ENCODE measurements at regions not wholly inside any gene's neighbourhood (a gene's known extent, or its start where the extent isn't known, plus 50 kb on each side); places are given as distances from the start of the nearest gene placed in this dataset.

DNA sequence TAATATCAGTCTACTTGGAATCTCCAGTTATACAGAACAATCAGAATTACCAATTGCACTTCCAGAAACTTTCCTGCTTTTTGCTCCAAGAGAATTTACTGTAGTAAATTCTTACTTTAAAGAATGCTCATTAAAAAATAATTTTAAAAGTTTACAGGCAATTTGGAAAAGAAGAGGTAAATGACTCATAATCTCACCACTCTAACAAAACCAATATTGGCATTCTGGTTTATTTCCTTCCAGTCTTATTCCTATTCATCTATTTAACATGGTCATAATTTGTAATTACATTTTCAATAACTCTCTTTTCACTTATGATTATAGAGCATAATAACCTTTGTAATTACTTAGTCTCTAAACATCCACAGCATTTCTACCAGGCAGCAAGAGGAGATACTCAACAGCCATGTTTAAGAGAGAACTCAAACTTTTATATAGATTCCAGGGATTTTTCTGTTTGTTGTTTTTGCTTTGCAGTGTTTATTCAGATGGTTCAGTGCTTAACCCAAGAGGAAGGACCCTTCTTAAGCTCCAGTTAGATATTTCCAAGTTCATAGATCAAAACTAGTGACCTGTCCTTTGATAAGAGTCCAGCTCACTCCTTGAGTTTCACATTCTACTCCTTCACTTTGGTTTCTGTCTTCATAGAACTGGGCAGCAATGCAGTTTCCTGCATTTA is 464.7 kb downstream of the TXNL1 start:
- DNase-seq (ENCODE audit: low read depth, low spot score) = no peak

GRCh38 chr18:56172527-56172926 is 465.9 kb downstream of the TXNL1 start:
- no peak for DNase-seq (ENCODE audit: low read depth, low spot score)

GRCh38 chr18:56171848-56172247 is 466.5 kb downstream of the TXNL1 start:
- DNase-seq (ENCODE audit: low read depth, low spot score) = no peak

- DNase-seq (ENCODE audit: low read depth, low spot score) = peak; percentile 24
These were observed 470.2 kb downstream of the TXNL1 start for GRCh38 chr18:56168049-56168781.

DNA sequence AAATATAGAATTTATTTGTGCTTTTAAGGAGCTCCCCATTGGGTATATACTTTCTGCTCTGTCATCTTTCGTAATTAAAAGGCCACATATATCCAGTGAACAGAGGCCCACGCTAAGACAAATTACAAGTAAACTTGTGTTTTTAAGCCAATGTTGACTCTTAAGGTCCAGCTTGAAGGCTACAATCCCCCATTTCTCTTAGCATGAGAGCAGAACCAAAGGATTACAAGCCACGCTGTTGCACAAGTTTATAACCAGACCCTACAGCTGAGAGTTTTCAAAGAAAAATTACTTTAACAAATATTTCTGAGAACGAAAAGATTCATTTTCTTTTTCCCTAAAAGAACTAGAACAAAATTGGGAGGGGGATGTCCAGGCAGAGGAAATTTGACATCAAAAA is 471.0 kb downstream of the TXNL1 start:
- no peak for DNase-seq (ENCODE audit: low read depth, low spot score)

GRCh38 chr18:56166914-56167313 is 471.5 kb downstream of the TXNL1 start:
- no peak for DNase-seq (ENCODE audit: low read depth, low spot score)

DNA sequence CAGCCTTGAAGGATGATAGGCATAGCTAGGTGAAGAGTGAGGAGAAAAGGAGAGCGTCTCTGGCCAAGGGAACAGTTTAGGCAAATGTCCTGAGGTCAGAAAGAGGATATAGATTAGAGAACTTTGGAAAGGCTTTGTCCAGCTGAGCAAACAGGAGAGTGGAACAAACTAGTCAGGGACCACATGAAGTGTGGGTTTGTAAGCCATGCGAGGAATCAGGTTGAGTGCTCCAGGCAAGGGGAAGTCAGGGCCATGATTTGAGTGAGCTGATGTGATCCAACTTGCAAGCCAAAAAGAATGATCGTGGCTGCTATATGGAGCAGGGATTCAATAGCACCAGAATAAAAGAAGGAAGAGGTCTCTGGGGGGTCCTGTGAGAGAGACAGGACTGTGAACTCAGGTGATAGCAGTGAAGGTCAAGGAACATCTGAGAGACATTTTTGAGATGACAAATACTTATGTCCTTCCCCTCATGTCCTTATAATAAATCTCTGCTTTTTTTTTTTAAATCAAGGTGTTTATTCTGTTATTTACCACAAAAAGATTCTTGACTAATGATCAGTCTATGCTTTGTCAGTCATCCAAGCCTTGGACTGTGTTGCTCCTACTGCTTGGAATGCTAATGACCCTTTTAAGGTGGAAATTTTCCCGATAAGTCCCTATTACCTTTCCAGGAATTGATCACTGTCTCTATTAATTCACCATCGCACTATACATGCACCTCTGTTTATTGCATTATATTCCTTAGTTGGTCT is 472.6 kb downstream of the TXNL1 start:
- DNase-seq (ENCODE audit: low read depth, low spot score) = no peak

DNA sequence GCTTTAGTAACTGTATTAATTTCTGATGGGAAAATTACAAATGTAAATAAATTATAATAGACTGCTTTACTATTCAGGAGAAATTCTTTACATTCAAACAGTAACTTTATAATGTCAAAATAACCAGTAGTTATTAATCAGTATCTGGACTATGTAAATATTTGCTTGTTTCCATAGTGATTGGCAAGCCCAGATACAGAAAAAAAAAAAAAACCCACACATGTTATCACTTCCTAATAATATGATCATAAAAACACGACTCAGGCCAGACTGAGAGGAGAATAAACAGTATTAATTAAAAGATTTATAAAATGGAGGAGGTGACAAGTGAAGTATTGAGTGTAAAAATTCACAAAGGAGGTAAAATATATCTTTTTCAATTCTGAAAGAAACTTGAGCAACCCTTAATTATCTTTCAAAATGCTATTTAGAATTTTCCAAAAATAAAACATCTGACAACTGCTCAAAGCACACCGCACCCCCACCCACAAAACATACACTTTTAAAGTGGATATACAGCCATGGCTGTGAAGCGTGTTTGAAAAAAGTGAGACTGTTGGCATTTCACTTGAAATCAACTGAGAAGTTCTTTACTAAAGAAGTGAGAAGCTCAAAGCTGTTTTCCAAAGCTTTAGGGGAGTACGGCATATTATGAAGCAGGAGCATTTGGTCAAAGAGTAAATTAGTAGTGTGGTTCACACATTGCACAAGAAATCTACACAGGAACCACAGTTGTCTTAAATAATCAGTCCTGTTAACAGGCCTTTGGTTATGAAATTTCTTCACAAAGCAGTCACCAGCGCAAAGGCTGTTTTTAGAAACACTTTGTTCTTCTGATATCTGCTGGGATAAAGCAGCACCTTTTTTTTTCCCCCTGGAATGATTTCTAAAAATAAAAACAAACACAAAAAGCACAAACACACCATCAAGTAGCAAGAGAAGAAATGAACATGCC is 475.8 kb downstream of the TXNL1 start:
- DNase-seq (ENCODE audit: low read depth, low spot score) = no peak

- no peak for DNase-seq (ENCODE audit: low read depth, low spot score)
These were observed 476.7 kb downstream of the TXNL1 start for GRCh38 chr18:56161566-56162260.

DNA sequence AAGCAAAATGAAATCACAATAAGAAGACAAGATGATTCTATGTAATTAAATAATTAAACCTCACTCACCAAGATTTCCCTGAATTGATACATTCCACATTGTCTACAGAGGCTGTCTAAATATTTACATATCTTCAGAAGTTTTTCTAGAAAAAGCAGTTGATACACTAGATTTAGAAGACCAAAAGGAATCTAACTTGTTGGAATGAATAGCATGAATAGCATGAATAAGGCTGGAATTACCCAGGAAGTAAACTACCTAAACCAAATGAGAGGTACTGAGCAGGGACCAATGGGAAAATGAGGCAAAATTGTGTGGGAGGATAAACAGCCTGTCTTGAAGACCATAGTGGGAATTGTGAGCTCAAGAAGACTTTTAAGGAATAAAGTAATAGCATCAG is 479.7 kb downstream of the TXNL1 start:
- DNase-seq (ENCODE audit: low read depth, low spot score) = no peak

DNA sequence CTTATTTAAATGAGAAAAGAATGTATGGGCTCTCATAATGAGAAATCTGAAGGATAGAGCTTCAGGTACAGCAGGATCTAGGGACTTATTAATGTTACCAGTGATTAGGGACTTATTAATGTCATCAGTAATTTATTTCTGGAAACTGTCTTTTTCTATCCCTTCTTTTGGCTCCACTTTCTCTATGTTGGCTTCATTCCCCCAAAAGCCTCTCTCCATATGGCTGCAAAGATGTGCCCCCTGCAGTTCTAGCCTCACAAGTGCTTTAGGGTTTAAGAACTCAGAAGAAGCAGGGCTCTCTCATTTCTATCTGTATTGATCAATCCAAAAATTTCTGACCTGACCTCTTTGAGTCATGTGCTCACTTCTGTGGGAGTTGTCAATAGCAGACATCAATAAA is 480.9 kb downstream of the TXNL1 start:
- no peak for DNase-seq (ENCODE audit: low read depth, low spot score)

DNA sequence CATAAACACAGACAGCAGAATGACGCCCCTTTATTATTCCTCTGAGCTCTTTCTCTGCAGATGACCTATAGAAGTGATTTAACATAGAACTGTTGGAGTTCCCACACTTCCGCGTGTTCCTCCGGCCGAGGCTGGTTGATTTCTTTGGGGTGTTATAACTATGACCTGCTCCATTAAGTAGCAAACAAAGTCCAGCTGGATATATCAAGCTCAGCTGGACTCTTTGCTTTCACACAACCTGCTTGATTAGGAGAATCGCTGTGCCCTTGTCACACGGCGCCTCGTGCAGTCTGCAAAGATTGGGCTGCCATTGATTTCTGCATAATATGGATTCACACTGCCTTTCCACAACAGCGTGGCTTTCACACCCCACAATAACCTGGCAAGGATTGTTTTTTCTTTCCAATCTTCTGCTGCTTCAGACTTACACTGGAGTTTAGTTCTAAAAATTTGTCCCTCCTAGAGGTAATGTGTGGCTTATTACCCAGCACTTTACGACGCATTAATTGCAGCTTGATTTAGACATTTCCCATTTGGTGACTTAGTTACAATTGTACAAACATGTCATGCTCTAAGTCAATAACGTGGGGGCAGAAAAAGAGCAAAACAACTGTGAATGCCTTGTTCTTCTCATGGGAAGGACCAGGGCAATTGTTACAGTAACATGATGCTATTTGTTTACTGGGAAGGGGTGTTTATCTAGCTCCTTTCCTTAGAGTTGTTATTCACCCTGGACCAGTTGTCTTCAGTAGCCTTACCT is 485.7 kb downstream of the TXNL1 start:
- DNase-seq (ENCODE audit: low read depth, low spot score) = no peak

GRCh38 chr18:56148373-56148772 is 490.0 kb downstream of the TXNL1 start:
- no peak for DNase-seq (ENCODE audit: low read depth, low spot score)

DNA sequence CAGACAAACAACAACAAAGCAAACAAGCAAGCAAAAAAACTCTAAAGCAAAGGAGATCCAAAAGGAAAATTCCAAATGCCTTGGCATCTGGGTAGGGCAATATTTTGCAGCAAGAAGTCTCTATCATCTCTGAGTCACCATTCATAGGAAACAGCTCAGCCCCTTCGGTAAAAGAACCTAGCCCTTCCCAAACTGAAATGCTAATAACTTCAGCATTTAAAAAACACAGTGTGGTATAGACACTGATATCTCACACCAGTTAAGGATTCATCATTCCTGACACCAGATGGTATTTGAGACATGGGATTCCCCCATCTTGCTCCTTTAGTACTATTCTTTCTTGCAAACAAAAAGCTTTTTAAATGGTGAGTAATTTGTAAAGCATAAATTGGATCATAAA is 491.8 kb downstream of the TXNL1 start:
- no peak for DNase-seq (ENCODE audit: low read depth, low spot score)

GRCh38 chr18:56142001-56142400 is 496.4 kb downstream of the TXNL1 start:
- DNase-seq (ENCODE audit: low read depth, low spot score) = no peak

DNA sequence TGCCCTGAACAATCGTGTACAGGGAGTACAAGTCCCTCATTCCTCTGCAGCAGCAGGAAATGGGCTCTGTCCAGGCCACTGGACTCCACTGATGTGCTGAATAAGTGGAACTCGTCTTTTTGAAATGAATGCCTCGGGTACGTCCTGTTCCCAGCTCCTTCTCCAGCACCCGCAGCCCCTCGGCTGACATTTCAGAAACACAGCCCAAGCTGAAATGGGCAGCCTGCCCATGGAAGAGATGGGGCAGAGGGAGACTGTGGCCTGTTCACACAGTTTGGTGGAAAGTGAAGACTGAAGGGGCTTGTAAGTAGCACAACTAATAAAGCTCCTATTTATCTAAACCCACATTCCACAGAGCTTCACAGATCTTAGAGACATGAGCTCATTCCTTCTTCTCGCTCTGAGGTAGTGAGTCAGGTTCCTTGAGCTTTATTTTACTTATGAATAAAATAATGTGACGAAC is 498.6 kb downstream of the TXNL1 start:
- DNase-seq (ENCODE audit: low read depth, low spot score) = no peak

DNA sequence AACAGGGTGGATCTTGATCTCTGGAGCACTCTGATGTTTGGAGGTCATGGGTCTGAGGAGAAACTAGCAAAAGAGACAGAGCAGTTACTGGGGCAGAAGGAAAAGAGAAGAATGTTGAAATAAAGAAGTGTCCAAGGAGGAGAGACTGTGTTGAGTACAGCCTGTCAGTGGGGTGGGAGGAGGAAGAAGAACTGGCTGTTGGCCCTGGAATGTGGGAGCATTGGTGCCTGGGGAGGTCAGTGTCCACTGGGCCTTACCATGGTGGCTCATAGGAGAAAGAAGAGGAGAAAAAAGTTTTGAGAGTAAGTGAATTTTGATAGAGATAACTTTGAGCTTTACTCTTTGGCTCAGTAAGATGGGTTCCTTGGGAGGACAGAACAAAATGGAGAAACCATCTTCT is 499.0 kb downstream of the TXNL1 start:
- no peak for DNase-seq (ENCODE audit: low read depth, low spot score)

- DNase-seq (ENCODE audit: low read depth, low spot score) = no peak
These were observed 502.3 kb downstream of the TXNL1 start for GRCh38 chr18:56136105-56136504.

- no peak for DNase-seq (ENCODE audit: low read depth, low spot score)
These were observed 507.9 kb downstream of the TXNL1 start for GRCh38 chr18:56130481-56130880.

- DNase-seq (ENCODE audit: low read depth, low spot score) = no peak
These were observed 510.1 kb downstream of the TXNL1 start for GRCh38 chr18:56128153-56128791.

All from ELF-1 (cell line).